OCI-LY1 (cell line): ENCODE measurements at regions not wholly inside any gene's neighbourhood (a gene's known extent, or its start where the extent isn't known, plus 50 kb on each side); places are given as distances from the start of the nearest gene placed in this dataset.

Experiments used
- EZH2 ChIP-seq: fragments of 200-600 bp; sonication (generic), shearing (Covaris generic); IDR thresholded peaks from 2 replicates; pipeline ENCODE4 v1.8.0; 2017; ENCODE audit warnings: borderline replicate concordance, mixed run types, mild to moderate bottlenecking, antibody characterized with exemption, low read length, moderate library complexity, mixed read lengths
- TF ChIP-seq, protein P1 (sequence below): fragments of 200-600 bp; sonication (generic), shearing (Covaris generic); IDR thresholded peaks from 2 replicates; pipeline ENCODE4 v1.5.1; 2017; ENCODE audit warnings: mild to moderate bottlenecking, antibody characterized with exemption, low read length, moderate library complexity, mixed read lengths

GRCh38 chr6:25025248-25025918 is 89.6 kb upstream of the RIPOR2 start:
- TF ChIP-seq, protein P1, sequence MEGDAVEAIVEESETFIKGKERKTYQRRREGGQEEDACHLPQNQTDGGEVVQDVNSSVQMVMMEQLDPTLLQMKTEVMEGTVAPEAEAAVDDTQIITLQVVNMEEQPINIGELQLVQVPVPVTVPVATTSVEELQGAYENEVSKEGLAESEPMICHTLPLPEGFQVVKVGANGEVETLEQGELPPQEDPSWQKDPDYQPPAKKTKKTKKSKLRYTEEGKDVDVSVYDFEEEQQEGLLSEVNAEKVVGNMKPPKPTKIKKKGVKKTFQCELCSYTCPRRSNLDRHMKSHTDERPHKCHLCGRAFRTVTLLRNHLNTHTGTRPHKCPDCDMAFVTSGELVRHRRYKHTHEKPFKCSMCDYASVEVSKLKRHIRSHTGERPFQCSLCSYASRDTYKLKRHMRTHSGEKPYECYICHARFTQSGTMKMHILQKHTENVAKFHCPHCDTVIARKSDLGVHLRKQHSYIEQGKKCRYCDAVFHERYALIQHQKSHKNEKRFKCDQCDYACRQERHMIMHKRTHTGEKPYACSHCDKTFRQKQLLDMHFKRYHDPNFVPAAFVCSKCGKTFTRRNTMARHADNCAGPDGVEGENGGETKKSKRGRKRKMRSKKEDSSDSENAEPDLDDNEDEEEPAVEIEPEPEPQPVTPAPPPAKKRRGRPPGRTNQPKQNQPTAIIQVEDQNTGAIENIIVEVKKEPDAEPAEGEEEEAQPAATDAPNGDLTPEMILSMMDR: no peak
- no peak for TF ChIP-seq EZH2
